Mesothelial cell of epicardium (in vitro differentiated cells): ENCODE measurements at regions not wholly inside any gene's neighbourhood (a gene's known extent, or its start where the extent isn't known, plus 50 kb on each side); places are given as distances from the start of the nearest gene placed in this dataset.

Source experiments
- DNase-seq, 2 experiments: peaks; one replicate each; pipeline ENCODE4 v3.0.0; 2021; ENCODE audit warnings: low spot score in 2 of 2; ENCODE audit not compliant: unreplicated experiment in 2 of 2
- H3K27ac Mint-ChIP-seq: 2 replicates; pipeline ENCODE4 v1.8.0; 2021; ENCODE audit warnings: mixed read lengths
- H3K27me3 Mint-ChIP-seq: 2 replicates; pipeline ENCODE4 v1.8.0; 2021; ENCODE audit warnings: low read depth, mixed read lengths
- H3K36me3 Mint-ChIP-seq: 2 replicates; pipeline ENCODE4 v1.8.0; 2021; ENCODE audit warnings: mixed read lengths
- H3K4me1 Mint-ChIP-seq: 2 replicates; pipeline ENCODE4 v1.8.0; 2021; ENCODE audit warnings: mixed read lengths
- H3K4me3 Mint-ChIP-seq: 2 replicates; pipeline ENCODE4 v1.8.0; 2021; ENCODE audit warnings: mild to moderate bottlenecking, moderate library complexity, mixed read lengths
- H3K9me3 Mint-ChIP-seq: 2 replicates; pipeline ENCODE4 v1.8.0; 2021; ENCODE audit warnings: mixed read lengths
- CTCF ChIP-seq: fragments of 200-600 bp; sonication (generic); IDR thresholded peaks from one replicate; pipeline ENCODE4 v1.5.0; 2021; ENCODE audit warnings: antibody characterized with exemption; ENCODE audit not compliant: unreplicated experiment

- no peaks in the 10 kb centered on the region for H3K27me3 Mint-ChIP-seq
- TF ChIP-seq CTCF = no peak
- no peaks in the 10 kb centered on the region for H3K9me3 Mint-ChIP-seq
- no peak overlapping the region for H3K27ac Mint-ChIP-seq
- no peak for DNase-seq
- H3K4me3 Mint-ChIP-seq = no peak overlapping the region
- H3K36me3 Mint-ChIP-seq = no peaks in the 10 kb centered on the region
- peaks cover 50% of the 10 kb centered on the region for H3K4me1 Mint-ChIP-seq
Measured at GRCh38 chr1:201734786-201735185, 94.2 kb upstream of the IPO9 start.

- Mint-ChIP-seq H3K4me1 (peaks cover 60% of the 10 kb centered on the region), H3K4me3 (no peak overlapping the region), H3K27ac (peak overlapping the region; percentile 88), H3K27me3 (no peaks in the 10 kb centered on the region), H3K36me3 (no peaks in the 10 kb centered on the region), H3K9me3 (no peaks in the 10 kb centered on the region)
- no peak for DNase-seq
- no peak for TF ChIP-seq CTCF
Measured at GRCh38 chr1:201736707-201737320, 92.1 kb upstream of the IPO9 start.

GRCh38 chr1:201737352-201738060 lies 91.5 kb upstream of the IPO9 start:
- Mint-ChIP-seq H3K4me3 (peak overlapping the region; percentile 89), H3K9me3 (no peaks in the 10 kb centered on the region), H3K36me3 (no peaks in the 10 kb centered on the region), H3K27ac (peak overlapping the region; percentile 88), H3K4me1 (peaks cover 61% of the 10 kb centered on the region), H3K27me3 (no peaks in the 10 kb centered on the region)
- DNase-seq = no peak
- no peak for TF ChIP-seq CTCF

GRCh38 chr1:201739080-201739479 lies 89.9 kb upstream of the IPO9 start:
- no peak for TF ChIP-seq CTCF
- H3K36me3 Mint-ChIP-seq = no peaks in the 10 kb centered on the region
- H3K4me3 Mint-ChIP-seq = peak overlapping the region; percentile 89
- H3K27me3 Mint-ChIP-seq = no peaks in the 10 kb centered on the region
- H3K9me3 Mint-ChIP-seq = no peaks in the 10 kb centered on the region
- peak overlapping the region; percentile 51 for H3K27ac Mint-ChIP-seq
- peaks cover 63% of the 10 kb centered on the region for H3K4me1 Mint-ChIP-seq
- DNase-seq = no peak

GRCh38 chr1:201739492-201740085 lies 89.4 kb upstream of the IPO9 start:
- Mint-ChIP-seq H3K27ac (peak overlapping the region; percentile 67), H3K4me1 (peaks cover 64% of the 10 kb centered on the region), H3K36me3 (no peaks in the 10 kb centered on the region), H3K4me3 (peak overlapping the region; percentile 89), H3K27me3 (no peaks in the 10 kb centered on the region), H3K9me3 (no peaks in the 10 kb centered on the region)
- TF ChIP-seq CTCF = no peak
- peak in 1 of 2 experiments; percentile 60 for DNase-seq
